ENCODE measurements at regions not wholly inside any gene's neighbourhood (a gene's known extent, or its start where the extent isn't known, plus 50 kb on each side); places are given as distances from the start of the nearest gene placed in this dataset.

GRCh38 chr14:73764406-73765280 is 50.5 kb upstream of the PNMA1 start:
- TF ChIP-seq SP1 (IDR thresholded peaks at IDR 0.05) (peak; percentile 46), CTCF (IDR thresholded peaks at IDR 0.05; ENCODE audit: low read depth, low read length, missing input control) (no peak), YY1 (IDR thresholded peaks at IDR 0.05) (peak; percentile 50), EGR1 (IDR thresholded peaks at IDR 0.05; ENCODE audit: low read depth in 2 of 2) (peak in 1 of 2 donors; percentile 46), RAD21 (IDR thresholded peaks at IDR 0.05) (peak in 1 of 2 donors; percentile 51), JUND (IDR thresholded peaks at IDR 0.05) (no peak), HNF4G (IDR thresholded peaks at IDR 0.05) (no peak), ZBTB33 (IDR thresholded peaks at IDR 0.05) (no peak), GABPA (IDR thresholded peaks at IDR 0.05 in 1 of 2, conservative IDR thresholded peaks at IDR 0.05 in 1 of 2) (peak in 1 of 2 donors; percentile 18), NR2F2 (IDR thresholded peaks at IDR 0.05) (peak; percentile 64)
- TF ChIP-seq, protein P1, sequence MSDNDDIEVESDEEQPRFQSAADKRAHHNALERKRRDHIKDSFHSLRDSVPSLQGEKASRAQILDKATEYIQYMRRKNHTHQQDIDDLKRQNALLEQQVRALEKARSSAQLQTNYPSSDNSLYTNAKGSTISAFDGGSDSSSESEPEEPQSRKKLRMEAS (IDR thresholded peaks at IDR 0.05), result peak; percentile 74

All from liver (tissue), 3 donors.